Fibroblast of skin of right biceps (primary cell): ENCODE measurements at regions not wholly inside any gene's neighbourhood (a gene's known extent, or its start where the extent isn't known, plus 50 kb on each side); places are given as distances from the start of the nearest gene placed in this dataset.

Experiments
- DNase-seq: peaks from one replicate; pipeline ENCODE4 v3.0.0-alpha.2; 2013

DNA sequence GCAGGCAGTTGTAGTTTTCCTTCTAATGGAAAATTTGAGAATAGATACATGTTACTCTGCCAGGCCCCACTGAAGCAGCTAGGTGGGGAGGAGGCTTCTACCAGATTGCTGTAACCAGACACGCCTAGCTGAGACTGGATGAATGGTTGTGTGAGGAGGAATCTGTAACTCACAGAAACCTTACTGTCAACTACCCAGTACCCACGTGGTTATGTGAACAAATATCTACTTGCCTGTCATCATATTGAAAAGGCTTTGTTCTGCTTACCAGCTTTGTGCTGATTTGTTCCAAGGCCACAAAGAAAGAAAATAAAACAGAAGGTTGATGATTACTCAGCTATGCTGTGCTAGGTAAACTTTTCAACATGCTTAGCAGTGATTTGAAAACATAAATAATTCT lies 167.2 kb downstream of the CAPZA3 start:
- no peak for DNase-seq

- no peak for DNase-seq
Observed at GRCh38 chr12:18906395-18906794, 168.5 kb downstream of the CAPZA3 start.

- no peak for DNase-seq
Observed at GRCh38 chr12:18907127-18907526, 169.2 kb downstream of the CAPZA3 start.

- DNase-seq = no peak
Observed at GRCh38 chr12:18907728-18908127, 169.8 kb downstream of the CAPZA3 start.

- DNase-seq = no peak
Observed at GRCh38 chr12:18908191-18908590, 170.3 kb downstream of the CAPZA3 start.

GRCh38 chr12:18919871-18920511 lies 182.1 kb downstream of the CAPZA3 start:
- no peak for DNase-seq

DNA sequence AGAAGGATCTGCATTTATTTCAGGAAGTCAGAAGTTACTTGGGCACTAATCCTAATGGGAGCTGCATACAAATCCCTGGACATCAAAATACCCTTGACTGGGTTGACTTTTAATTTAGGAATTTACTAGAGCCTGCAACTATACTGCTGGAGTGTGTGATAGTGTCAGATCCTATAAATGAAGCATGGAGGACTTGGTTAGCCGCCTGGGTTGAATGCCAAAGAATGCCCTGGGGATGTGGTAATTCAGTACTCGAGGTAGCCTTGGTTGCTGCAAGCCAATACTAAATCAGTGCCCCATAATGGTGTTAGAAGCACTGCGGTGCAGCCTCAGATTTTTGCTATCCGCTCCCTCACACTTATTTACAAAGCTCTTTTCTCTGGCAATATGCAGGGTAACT lies 184.9 kb downstream of the CAPZA3 start:
- no peak for DNase-seq

GRCh38 chr12:18923721-18924120 lies 185.8 kb downstream of the CAPZA3 start:
- DNase-seq = no peak

DNA sequence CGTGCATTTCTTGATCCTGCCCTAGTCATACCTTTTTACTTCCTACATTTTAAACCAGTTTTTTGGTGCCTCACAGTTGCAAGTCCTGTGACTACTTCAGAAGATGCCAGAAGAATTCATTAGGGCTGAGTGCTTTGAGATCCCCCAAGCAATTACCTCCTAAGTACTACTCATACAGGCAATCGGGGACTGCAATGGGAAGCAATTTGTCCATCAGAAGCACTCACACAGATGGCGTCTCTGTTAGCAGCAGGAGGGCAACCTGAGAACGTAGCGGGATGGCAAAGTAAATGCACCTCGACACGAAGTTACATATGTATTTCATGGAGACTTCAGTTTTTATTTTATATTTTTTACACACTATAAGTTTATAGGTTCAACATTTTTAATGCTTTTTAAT lies 188.3 kb downstream of the CAPZA3 start:
- DNase-seq = no peak

- no peak for DNase-seq
Observed at GRCh38 chr12:18932211-18932610, 194.3 kb downstream of the CAPZA3 start.

GRCh38 chr12:18932715-18933114 lies 194.8 kb downstream of the CAPZA3 start:
- DNase-seq = peak; percentile 22

GRCh38 chr12:18935371-18935965 lies 194.1 kb upstream of the PLEKHA5 start:
- no peak for DNase-seq

- DNase-seq = no peak
Observed at GRCh38 chr12:18939051-18939450, 190.5 kb upstream of the PLEKHA5 start.

- DNase-seq = no peak
Observed at GRCh38 chr12:18942669-18943068, 186.9 kb upstream of the PLEKHA5 start.

GRCh38 chr12:18943200-18943599 lies 186.3 kb upstream of the PLEKHA5 start:
- no peak for DNase-seq

- no peak for DNase-seq
Observed at GRCh38 chr12:18946106-18946505, 183.4 kb upstream of the PLEKHA5 start.

DNA sequence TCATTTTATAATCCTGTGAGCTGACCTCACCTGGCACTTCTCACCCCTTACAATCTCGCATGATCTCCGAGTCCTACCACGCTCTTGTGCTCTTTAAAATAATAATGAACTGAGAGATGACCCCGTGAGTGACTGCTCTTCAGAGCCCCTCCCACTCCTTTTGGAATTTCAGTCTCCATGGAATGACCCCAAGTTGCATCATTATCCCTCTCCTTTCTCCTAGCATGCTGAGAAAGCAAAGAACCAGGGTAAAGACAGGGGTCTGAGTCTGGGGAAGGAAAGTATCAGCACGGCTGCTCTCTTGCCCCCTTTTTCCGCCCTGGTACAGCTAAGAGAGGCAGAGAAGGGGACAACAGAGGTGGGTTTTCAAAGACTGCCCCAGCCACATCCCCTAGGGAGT lies 178.3 kb upstream of the PLEKHA5 start:
- DNase-seq = no peak

GRCh38 chr12:18953505-18953904 lies 176.0 kb upstream of the PLEKHA5 start:
- no peak for DNase-seq

GRCh38 chr12:18955594-18955993 lies 173.9 kb upstream of the PLEKHA5 start:
- peak; percentile 42 for DNase-seq

DNA sequence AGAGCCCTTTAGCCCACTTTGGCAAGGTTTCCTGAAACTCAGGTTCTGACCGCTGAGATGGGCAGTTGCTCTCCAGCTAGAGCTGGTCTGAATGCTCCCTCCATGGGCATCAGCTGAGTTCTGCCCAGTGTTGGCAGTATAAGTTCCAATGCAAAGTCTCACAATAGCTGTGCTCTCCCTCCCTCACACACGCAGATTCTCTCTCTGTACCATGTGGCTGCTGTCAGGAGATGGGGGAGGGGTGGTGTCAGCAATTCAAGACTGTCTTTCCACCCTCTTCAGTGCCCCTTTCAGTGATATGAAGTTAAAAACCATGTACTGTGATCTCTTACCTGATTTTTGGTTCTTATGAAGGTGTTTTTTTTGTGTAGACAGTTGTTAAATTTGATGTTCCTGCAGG lies 164.3 kb upstream of the PLEKHA5 start:
- DNase-seq = no peak

- no peak for DNase-seq
Observed at GRCh38 chr12:18966954-18967353, 162.6 kb upstream of the PLEKHA5 start.

GRCh38 chr12:18967814-18968213 lies 161.7 kb upstream of the PLEKHA5 start:
- no peak for DNase-seq

- no peak for DNase-seq
Observed at GRCh38 chr12:18969512-18969911, 160.0 kb upstream of the PLEKHA5 start.

DNA sequence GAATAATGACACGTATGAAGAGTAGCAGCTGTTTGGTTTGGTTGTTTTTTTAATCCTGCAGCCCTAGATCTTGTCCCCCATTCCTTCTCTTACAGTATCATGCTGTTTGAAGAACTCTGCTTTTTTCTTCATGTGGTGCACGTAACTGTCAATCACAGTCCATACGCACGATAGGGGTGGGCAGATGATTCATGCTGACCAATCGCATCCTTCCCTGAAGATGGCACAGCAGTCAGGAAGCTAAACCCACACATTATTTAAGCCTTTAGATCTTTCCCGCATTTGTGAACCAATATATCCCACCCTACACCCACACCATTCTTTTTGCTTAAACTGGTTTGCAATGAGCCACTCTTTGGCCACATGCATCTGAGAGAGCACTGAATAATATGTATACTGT lies 158.9 kb upstream of the PLEKHA5 start:
- no peak for DNase-seq

GRCh38 chr12:18971932-18972331 lies 157.6 kb upstream of the PLEKHA5 start:
- DNase-seq = no peak
